Upper lobe of left lung (tissue), 4 donors: ENCODE measurements at regions not wholly inside any gene's neighbourhood (a gene's known extent, or its start where the extent isn't known, plus 50 kb on each side); places are given as distances from the start of the nearest gene placed in this dataset.

Experiments used
- POLR2A ChIP-seq, 4 donors: fragments of 450-650 bp; IDR thresholded peaks; one replicate each; pipeline ENCODE4 v1.5.1; 2016 to 2017; ENCODE audit warnings: antibody characterized with exemption in 4 of 4, mild to moderate bottlenecking in 2 of 4
- TF ChIP-seq, protein P1 (sequence below), 6 experiments: fragments of 450-650 bp in 4 of 6; fragments of 200-600 bp in 2 of 6; sonication (generic) in 2 of 6; IDR thresholded peaks; one replicate each; pipeline ENCODE4 v1.5.1; 2016 to 2019; ENCODE audit warnings: antibody characterized with exemption in 6 of 6

DNA sequence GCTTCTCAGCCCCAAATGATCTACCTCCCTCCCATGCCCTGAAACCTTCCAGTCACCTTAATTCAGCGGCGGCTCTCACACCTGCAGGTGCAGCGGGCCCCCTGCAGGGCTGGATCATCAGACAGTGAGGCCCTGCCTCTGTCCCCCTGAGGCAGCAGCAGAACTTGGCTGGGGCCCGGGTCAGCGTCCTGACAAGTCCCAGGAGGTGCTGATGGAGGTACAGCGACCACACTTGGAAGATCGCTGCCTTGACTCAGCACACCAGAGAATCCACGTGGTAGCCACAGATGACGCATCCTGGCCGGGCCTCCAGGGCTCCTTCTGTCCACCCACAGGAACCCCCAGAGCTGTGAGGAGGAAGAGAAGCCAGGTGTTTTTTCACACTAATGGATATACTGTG lies 116.4 kb upstream of the THBS2 start:
- TF ChIP-seq, protein P1, sequence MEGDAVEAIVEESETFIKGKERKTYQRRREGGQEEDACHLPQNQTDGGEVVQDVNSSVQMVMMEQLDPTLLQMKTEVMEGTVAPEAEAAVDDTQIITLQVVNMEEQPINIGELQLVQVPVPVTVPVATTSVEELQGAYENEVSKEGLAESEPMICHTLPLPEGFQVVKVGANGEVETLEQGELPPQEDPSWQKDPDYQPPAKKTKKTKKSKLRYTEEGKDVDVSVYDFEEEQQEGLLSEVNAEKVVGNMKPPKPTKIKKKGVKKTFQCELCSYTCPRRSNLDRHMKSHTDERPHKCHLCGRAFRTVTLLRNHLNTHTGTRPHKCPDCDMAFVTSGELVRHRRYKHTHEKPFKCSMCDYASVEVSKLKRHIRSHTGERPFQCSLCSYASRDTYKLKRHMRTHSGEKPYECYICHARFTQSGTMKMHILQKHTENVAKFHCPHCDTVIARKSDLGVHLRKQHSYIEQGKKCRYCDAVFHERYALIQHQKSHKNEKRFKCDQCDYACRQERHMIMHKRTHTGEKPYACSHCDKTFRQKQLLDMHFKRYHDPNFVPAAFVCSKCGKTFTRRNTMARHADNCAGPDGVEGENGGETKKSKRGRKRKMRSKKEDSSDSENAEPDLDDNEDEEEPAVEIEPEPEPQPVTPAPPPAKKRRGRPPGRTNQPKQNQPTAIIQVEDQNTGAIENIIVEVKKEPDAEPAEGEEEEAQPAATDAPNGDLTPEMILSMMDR (IDR thresholded peaks at IDR 0.05), result no peak
- TF ChIP-seq POLR2A (IDR thresholded peaks at IDR 0.05), result no peak
